Esophagus squamous epithelium (tissue), 4 donors: ENCODE measurements at regions not wholly inside any gene's neighbourhood (a gene's known extent, or its start where the extent isn't known, plus 50 kb on each side); places are given as distances from the start of the nearest gene placed in this dataset.

Source experiments
- POLR2A ChIP-seq, 4 donors: fragments of 450-650 bp; IDR thresholded peaks; one replicate each; pipeline ENCODE4 v1.6.1; 2017; ENCODE audit warnings: antibody characterized with exemption in 4 of 4, mild to moderate bottlenecking in 4 of 4, moderate library complexity in 3 of 4
- TF ChIP-seq, protein P1 (sequence below), 6 experiments: fragments of 450-650 bp in 4 of 6; fragments of 200-600 bp in 2 of 6; sonication (generic) in 2 of 6; IDR thresholded peaks; one replicate each; pipeline ENCODE4 v1.5.1; 2016 to 2019; ENCODE audit warnings: antibody characterized with exemption in 6 of 6, mild to moderate bottlenecking in 4 of 6, moderate library complexity in 4 of 6

GRCh38 chr4:35548921-35549320 is 695.4 kb downstream of the ARAP2 start:
- TF ChIP-seq, protein P1, sequence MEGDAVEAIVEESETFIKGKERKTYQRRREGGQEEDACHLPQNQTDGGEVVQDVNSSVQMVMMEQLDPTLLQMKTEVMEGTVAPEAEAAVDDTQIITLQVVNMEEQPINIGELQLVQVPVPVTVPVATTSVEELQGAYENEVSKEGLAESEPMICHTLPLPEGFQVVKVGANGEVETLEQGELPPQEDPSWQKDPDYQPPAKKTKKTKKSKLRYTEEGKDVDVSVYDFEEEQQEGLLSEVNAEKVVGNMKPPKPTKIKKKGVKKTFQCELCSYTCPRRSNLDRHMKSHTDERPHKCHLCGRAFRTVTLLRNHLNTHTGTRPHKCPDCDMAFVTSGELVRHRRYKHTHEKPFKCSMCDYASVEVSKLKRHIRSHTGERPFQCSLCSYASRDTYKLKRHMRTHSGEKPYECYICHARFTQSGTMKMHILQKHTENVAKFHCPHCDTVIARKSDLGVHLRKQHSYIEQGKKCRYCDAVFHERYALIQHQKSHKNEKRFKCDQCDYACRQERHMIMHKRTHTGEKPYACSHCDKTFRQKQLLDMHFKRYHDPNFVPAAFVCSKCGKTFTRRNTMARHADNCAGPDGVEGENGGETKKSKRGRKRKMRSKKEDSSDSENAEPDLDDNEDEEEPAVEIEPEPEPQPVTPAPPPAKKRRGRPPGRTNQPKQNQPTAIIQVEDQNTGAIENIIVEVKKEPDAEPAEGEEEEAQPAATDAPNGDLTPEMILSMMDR (IDR thresholded peaks at IDR 0.05), result no peak
- TF ChIP-seq POLR2A (IDR thresholded peaks at IDR 0.05), result no peak
